SHP77 (cell line): ENCODE measurements at regions not wholly inside any gene's neighbourhood (a gene's known extent, or its start where the extent isn't known, plus 50 kb on each side); places are given as distances from the start of the nearest gene placed in this dataset.

Experiments used
- DNase-seq, 2 experiments: peaks; one replicate each; lab custom pipeline; 2025; lab: John Stamatoyannopoulos, UW

GRCh38 chrX:40452031-40452430, 128.7 kb upstream of the ATP6AP2 start:
- DNase-seq: no peak

GRCh38 chrX:40449956-40450706, 130.6 kb upstream of the ATP6AP2 start:
- no peak for DNase-seq

- DNase-seq: no peak
Observed at GRCh38 chrX:40449396-40449795, 131.4 kb upstream of the ATP6AP2 start.

- DNase-seq: no peak
Observed at GRCh38 chrX:40448793-40449192, 132.0 kb upstream of the ATP6AP2 start.

GRCh38 chrX:40446921-40447320, 133.8 kb upstream of the ATP6AP2 start:
- no peak for DNase-seq

GRCh38 chrX:40445691-40446090, 135.1 kb upstream of the ATP6AP2 start:
- DNase-seq: no peak

GRCh38 chrX:40444798-40445496, 135.8 kb upstream of the ATP6AP2 start:
- no peak for DNase-seq

GRCh38 chrX:40444133-40444532, 136.6 kb upstream of the ATP6AP2 start:
- no peak for DNase-seq

GRCh38 chrX:40440866-40441265, 139.9 kb upstream of the ATP6AP2 start:
- no peak for DNase-seq

- DNase-seq: no peak
Observed at GRCh38 chrX:40439625-40440532, 140.9 kb upstream of the ATP6AP2 start.

- no peak for DNase-seq
Observed at GRCh38 chrX:40437348-40437747, 143.4 kb upstream of the ATP6AP2 start.

GRCh38 chrX:40434947-40435346, 145.8 kb upstream of the ATP6AP2 start:
- DNase-seq: peak; percentile 58 to 68

GRCh38 chrX:40434443-40434842, 146.3 kb upstream of the ATP6AP2 start:
- DNase-seq: no peak

- no peak for DNase-seq
Observed at GRCh38 chrX:40433160-40433559, 147.6 kb upstream of the ATP6AP2 start.

- DNase-seq: no peak
Observed at GRCh38 chrX:40424259-40424658, 156.5 kb upstream of the ATP6AP2 start.

GRCh38 chrX:40423299-40423698, 157.5 kb upstream of the ATP6AP2 start:
- no peak for DNase-seq

- DNase-seq: no peak
Observed at GRCh38 chrX:40422021-40422420, 158.7 kb upstream of the ATP6AP2 start.

GRCh38 chrX:40420899-40421729, 159.7 kb upstream of the ATP6AP2 start:
- DNase-seq: no peak

- no peak for DNase-seq
Observed at GRCh38 chrX:40418813-40419195, 162.0 kb upstream of the ATP6AP2 start.

- DNase-seq: no peak
Observed at GRCh38 chrX:40418146-40418812, 162.5 kb upstream of the ATP6AP2 start.

GRCh38 chrX:40415675-40416074, 165.1 kb upstream of the ATP6AP2 start:
- DNase-seq: no peak
